SK-N-SH (cell line): ENCODE measurements at regions not wholly inside any gene's neighbourhood (a gene's known extent, or its start where the extent isn't known, plus 50 kb on each side); places are given as distances from the start of the nearest gene placed in this dataset.
"Not testable (repeated sequence)": the region's sequence is repeated elsewhere in the genome, so short reads cannot be mapped to it uniquely, and the experiment has no call there.

Source experiments
- CTCF ChIA-PET: fragments of 300-600, 350-600 bp; formaldehyde crosslinking; extraction: SDS; loops from one replicate; lab custom pipeline; 2021; lab: Yijun Ruan, JAX
- POLR2A ChIA-PET: fragments of 350-600 bp; sonication (Branson Sonifier 250); formaldehyde crosslinking; extraction: SDS; loops from one replicate; lab custom pipeline; 2020; ENCODE audit warnings: antibody characterized with exemption, inconsistent platforms; lab: Yijun Ruan, JAX
- DNase-seq: peaks from one replicate; pipeline ENCODE4 v3.0.0; 2012
- H2AFZ ChIP-seq: fragments of 200-600 bp; sonication (generic); 2 replicates; pipeline ENCODE4 v1.8.1; 2016; ENCODE audit warnings: antibody characterized with exemption, mild to moderate bottlenecking, low read depth
- H3F3A ChIP-seq: fragments of 200-600 bp; sonication (generic); replicated peaks from 2 replicates; pipeline ENCODE3; 2016; ENCODE audit warnings: antibody characterized with exemption, mild to moderate bottlenecking; ENCODE audit not compliant: insufficient read depth
- H3K27ac ChIP-seq, 2 experiments: fragments of 200-500 bp in 1 of 2; fragments of 200-600 bp in 1 of 2; sonication (Bioruptor generic) in 1 of 2; sonication (generic), shearing (Covaris generic) in 1 of 2; 2 replicates each; pipeline versions ENCODE4 v1.5.1 to v1.6.1; 2014 to 2016; ENCODE audit warnings: low read depth in 2 of 2, inconsistent platforms in 1 of 2, low read length in 1 of 2, mild to moderate bottlenecking in 1 of 2, mixed read lengths in 1 of 2
- H3K27me3 ChIP-seq: fragments of 200-600 bp; sonication (generic), shearing (Covaris generic); 2 replicates; pipeline ENCODE4 v1.6.1; 2016; ENCODE audit warnings: mixed run types; ENCODE audit not compliant: insufficient read depth
- H3K36me3 ChIP-seq, 2 experiments: fragments of 200-500 bp in 1 of 2; fragments of 200-600 bp in 1 of 2; sonication (Bioruptor generic) in 1 of 2; sonication (generic) in 1 of 2; replicated peaks in 1 of 2; 2 replicates each; pipeline versions ENCODE3 to v1.5.1; 2014 to 2016; ENCODE audit warnings: low read length in 1 of 2, mild to moderate bottlenecking in 1 of 2; ENCODE audit not compliant: insufficient read depth in 2 of 2, control insufficient read depth in 1 of 2
- H3K4me1 ChIP-seq, 2 experiments: fragments of 200-500 bp in 1 of 2; fragments of 200-600 bp in 1 of 2; sonication (Bioruptor generic) in 1 of 2; sonication (generic), shearing (Covaris generic) in 1 of 2; 2 replicates each; pipeline versions ENCODE4 v1.5.1 to v1.6.1; 2014 to 2016; ENCODE audit warnings: low read depth in 1 of 2, low read length in 1 of 2, mixed run types in 1 of 2; ENCODE audit not compliant: insufficient read depth in 2 of 2, control insufficient read depth in 1 of 2
- H3K4me2 ChIP-seq: fragments of 200-600 bp; sonication (generic), shearing (Covaris generic); 2 replicates; pipeline ENCODE4 v1.6.1; 2017; ENCODE audit warnings: mixed run types
- H3K4me3 ChIP-seq, 2 experiments: fragments of 200-500 bp in 1 of 2; fragments of 200-600 bp in 1 of 2; sonication (Bioruptor generic) in 1 of 2; sonication (generic), shearing (Covaris generic) in 1 of 2; 2 replicates each; pipeline versions ENCODE4 v1.5.1 to v1.8.1; 2014 to 2016; ENCODE audit warnings: low read depth in 2 of 2, inconsistent platforms in 1 of 2, low read length in 1 of 2, mild to moderate bottlenecking in 1 of 2, mixed read lengths in 1 of 2, moderate library complexity in 1 of 2
- H3K79me2 ChIP-seq: fragments of 200-600 bp; sonication (generic); 2 replicates; pipeline ENCODE4 v1.8.1; 2017; ENCODE audit warnings: mild to moderate bottlenecking; ENCODE audit not compliant: insufficient read depth
- H3K9ac ChIP-seq: fragments of 200-600 bp; sonication (generic); 2 replicates; pipeline ENCODE4 v1.6.1; 2017; ENCODE audit warnings: mixed run types
- H3K9me2 ChIP-seq: fragments of 200-600 bp; sonication (generic); 2 replicates; pipeline ENCODE4 v1.6.1; 2017; ENCODE audit warnings: mixed run types
- H3K9me3 ChIP-seq: fragments of 200-600 bp; sonication (generic); 2 replicates; pipeline ENCODE4 v1.6.1; 2017; ENCODE audit warnings: mixed run types, mild to moderate bottlenecking, moderate library complexity
- H4K20me1 ChIP-seq: fragments of 200-600 bp; sonication (generic); 2 replicates; pipeline ENCODE4 v1.6.1; 2017; ENCODE audit warnings: mild to moderate bottlenecking, mixed run types; ENCODE audit not compliant: insufficient read depth
- CHD2 ChIP-seq: fragments of 150-350 bp; IDR thresholded peaks from 2 replicates; pipeline ENCODE4 v1.6.1; 2018; ENCODE audit warnings: low read length; ENCODE audit not compliant: partially characterized antibody
- EP300 ChIP-seq, 2 experiments: IDR thresholded peaks; 2 replicates each; pipeline versions ENCODE4 v1.4.0 to v1.6.1; 2012; ENCODE audit warnings: borderline replicate concordance in 1 of 2, low read depth in 1 of 2, low read length in 1 of 2
- EZH2phosphoT487 ChIP-seq: fragments of 200-600 bp; sonication (generic); IDR thresholded peaks from 2 replicates; pipeline ENCODE4 v1.6.1; 2017; ENCODE audit warnings: low read depth, mixed run types, mild to moderate bottlenecking, antibody characterized with exemption, moderate library complexity, borderline replicate concordance
- FOSL2 ChIP-seq: IDR thresholded peaks from 2 replicates; pipeline ENCODE4 v1.4.0; 2012; ENCODE audit warnings: low read depth, mild to moderate bottlenecking, moderate library complexity, borderline replicate concordance
- FOXM1 ChIP-seq: IDR thresholded peaks from 2 replicates; pipeline ENCODE4 v1.4.0; 2012; ENCODE audit warnings: low read depth, mild to moderate bottlenecking
- MXI1 ChIP-seq: IDR thresholded peaks from 2 replicates; pipeline ENCODE4 v1.6.1; 2012; ENCODE audit warnings: mild to moderate bottlenecking, low read depth, low read length, improper control_type of control experiment
- POLR2AphosphoS5 ChIP-seq: IDR thresholded peaks from 2 replicates; pipeline ENCODE4 v1.6.1; 2012; ENCODE audit warnings: low read depth, low read length
- RAD21 ChIP-seq: IDR thresholded peaks from 2 replicates; pipeline ENCODE4 v1.6.1; 2012; ENCODE audit warnings: mild to moderate bottlenecking, low read length
- RCOR1 ChIP-seq: fragments of 150-350 bp; IDR thresholded peaks from 2 replicates; pipeline ENCODE4 v1.6.1; 2017; ENCODE audit warnings: antibody characterized with exemption, low read length
- RFX5 ChIP-seq: IDR thresholded peaks from 2 replicates; pipeline ENCODE4 v1.6.1; 2012; ENCODE audit warnings: mild to moderate bottlenecking, improper control_type of control experiment, low read length
- SMC3 ChIP-seq: IDR thresholded peaks from 2 replicates; pipeline ENCODE4 v1.6.1; 2012; ENCODE audit warnings: low read depth, low read length, improper control_type of control experiment
- TAF1 ChIP-seq: IDR thresholded peaks from 2 replicates; pipeline ENCODE4 v1.6.1; 2012; ENCODE audit warnings: low read depth, mild to moderate bottlenecking, low read length, moderate library complexity, borderline replicate concordance
- TEAD4 ChIP-seq: IDR thresholded peaks from 2 replicates; pipeline ENCODE4 v1.4.0; 2012; ENCODE audit warnings: mild to moderate bottlenecking, borderline replicate concordance; ENCODE audit not compliant: insufficient read depth
- YY1 ChIP-seq: IDR thresholded peaks from 2 replicates; pipeline ENCODE4 v1.4.0; 2012; ENCODE audit warnings: low read depth, mild to moderate bottlenecking
- ZBTB33 ChIP-seq: IDR thresholded peaks from 2 replicates; pipeline ENCODE4 v1.4.0; 2012; ENCODE audit warnings: low read depth, borderline replicate concordance
- WGBS: methylation state at CpG from one replicate; pipeline ENCODE4 v1.1.6; 2017; ENCODE audit warnings: low lambda C conversion rate; 5-methylcytosine and 5-hydroxymethylcytosine counted together

GRCh38 chr5:159804121-159804520 is 112.2 kb upstream of the ADRA1B start:
- Histone ChIP-seq H3K4me3 (no peak overlapping the region), H3K4me2 (no peak overlapping the region), H3F3A (no peaks in the 10 kb centered on the region), H3K27me3 (no peaks in the 10 kb centered on the region), H3K9me3 (peaks cover 15% of the 10 kb centered on the region; the same call in 1 of the 2 replicates), H2AFZ (no peak overlapping the region), H3K36me3 (no peaks in the 10 kb centered on the region), H4K20me1 (no peaks in the 10 kb centered on the region), H3K9ac (no peak overlapping the region), H3K4me1 (no peaks in the 10 kb centered on the region), H3K27ac (no peak overlapping the region), H3K79me2 (no peaks in the 10 kb centered on the region), H3K9me2 (no peaks in the 10 kb centered on the region)
- TF ChIP-seq EP300 (IDR thresholded peaks at IDR 0.05; ENCODE audit: borderline replicate concordance in 1 of 2, low read depth in 1 of 2, low read length in 1 of 2) (no peak), TEAD4 (no peak), RCOR1 (no peak), ZBTB33 (no peak), YY1 (no peak), RFX5 (no peak), FOSL2 (no peak), SMC3 (no peak), POLR2AphosphoS5 (no peak), RAD21 (no peak), MXI1 (no peak)
- POLR2A ChIA-PET: no interaction called here
- 83% methylated on average over 1 of the region's 1 CpG for WGBS
- CTCF ChIA-PET: interaction anchor here (1.0 kb wide), 1 partner anchor 20 kb away, joined by 3 read pairs; no protein-coding TSS in a partner anchor
- no peak for DNase-seq

GRCh38 chr5:159805021-159805420 is 111.3 kb upstream of the ADRA1B start:
- Histone ChIP-seq H4K20me1 (no peaks in the 10 kb centered on the region), H3K9me3 (peaks cover 15% of the 10 kb centered on the region; the same call in 1 of the 2 replicates), H3K9ac (no peak overlapping the region), H3F3A (no peaks in the 10 kb centered on the region), H3K79me2 (no peaks in the 10 kb centered on the region), H3K36me3 (no peaks in the 10 kb centered on the region), H3K4me2 (no peak overlapping the region), H3K4me3 (no peak overlapping the region), H3K27ac (no peak overlapping the region), H3K9me2 (no peaks in the 10 kb centered on the region), H2AFZ (no peak overlapping the region), H3K4me1 (no peaks in the 10 kb centered on the region), H3K27me3 (no peaks in the 10 kb centered on the region)
- POLR2A ChIA-PET: no interaction called here
- TF ChIP-seq CHD2 (no peak), FOXM1 (no peak), EZH2phosphoT487 (no peak), TAF1 (no peak), RAD21 (no peak), EP300 (IDR thresholded peaks at IDR 0.05; ENCODE audit: borderline replicate concordance in 1 of 2, low read depth in 1 of 2, low read length in 1 of 2) (no peak)
- WGBS: 80% methylated on average over 2 of the region's 2 CpGs
- no peak for DNase-seq
- CTCF ChIA-PET: no interaction called here

GRCh38 chr5:159807135-159807534 is 109.1 kb upstream of the ADRA1B start:
- H3K4me1 ChIP-seq, H3K9me2 ChIP-seq, H3F3A ChIP-seq, H3K4me2 ChIP-seq, CTCF ChIA-PET, H3K36me3 ChIP-seq, H3K79me2 ChIP-seq, H2AFZ ChIP-seq, H3K4me3 ChIP-seq, POLR2A ChIA-PET, H3K9ac ChIP-seq, DNase-seq, H4K20me1 ChIP-seq, H3K27me3 ChIP-seq, H3K27ac ChIP-seq: not testable (repeated sequence)
- peaks cover 15% of the 10 kb centered on the region; the same call in 1 of the 2 replicates for H3K9me3 ChIP-seq
- 22% methylated on average over 3 of the region's 3 CpGs for WGBS
